GM21423 (cell line): ENCODE measurements at regions not wholly inside any gene's neighbourhood (a gene's known extent, or its start where the extent isn't known, plus 50 kb on each side); places are given as distances from the start of the nearest gene placed in this dataset.
"Not testable (repeated sequence)": the region's sequence is repeated elsewhere in the genome, so short reads cannot be mapped to it uniquely, and the experiment has no call there.

ENCODE experiments used
- ATAC-seq: cut with Tn5 transposase; IDR thresholded peaks from one replicate; pipeline ENCODE4 v1.9.1; 2021; ENCODE audit warnings: mild to moderate bottlenecking, moderate library complexity; ENCODE audit not compliant: unreplicated experiment

DNA sequence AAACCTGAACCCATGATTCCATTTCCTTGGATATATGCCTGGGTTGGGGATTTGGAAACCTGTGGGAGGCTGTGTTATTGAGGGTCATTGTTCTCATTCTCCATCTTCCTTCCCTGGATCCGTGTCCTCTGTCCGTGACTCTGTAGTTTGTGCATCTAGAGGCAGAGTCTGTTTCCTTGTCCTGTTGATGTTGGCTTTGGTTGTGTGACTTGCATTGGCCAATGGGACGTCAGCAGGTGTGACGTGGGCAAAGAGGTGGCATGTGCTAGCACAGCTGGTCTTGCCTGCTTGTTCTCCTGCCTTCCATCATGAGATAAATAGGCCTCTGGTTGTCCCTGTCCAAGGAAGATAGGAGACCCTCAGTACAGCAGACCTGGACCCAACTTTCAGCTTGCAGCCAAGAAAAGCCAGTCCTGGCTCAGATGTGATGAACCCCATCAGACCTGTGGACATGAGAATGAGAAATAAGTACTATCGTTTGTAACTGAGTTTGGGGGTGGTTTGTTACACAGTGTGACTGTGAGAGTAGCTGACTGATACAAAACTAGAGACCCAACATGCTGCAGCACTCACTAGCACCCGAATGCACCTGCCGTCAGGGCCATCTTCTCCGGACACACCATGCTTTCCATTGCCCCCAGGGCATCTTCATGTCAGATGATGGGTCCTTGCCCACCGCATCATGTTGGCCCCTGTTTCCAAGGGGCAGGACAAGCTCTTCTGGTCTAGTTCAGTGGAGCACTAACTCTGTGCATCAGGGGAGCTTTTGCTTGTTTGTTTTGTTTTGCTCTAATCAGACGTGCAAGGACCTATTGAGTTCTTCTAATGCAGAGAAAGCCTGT lies 195.3 kb upstream of the SULF2 start:
- no peak for ATAC-seq

- ATAC-seq, result not testable (repeated sequence)
Observed at GRCh38 chr20:47979361-47980095, 194.2 kb upstream of the SULF2 start.

- not testable (repeated sequence) for ATAC-seq
Observed at GRCh38 chr20:47978428-47979120, 193.3 kb upstream of the SULF2 start.

DNA sequence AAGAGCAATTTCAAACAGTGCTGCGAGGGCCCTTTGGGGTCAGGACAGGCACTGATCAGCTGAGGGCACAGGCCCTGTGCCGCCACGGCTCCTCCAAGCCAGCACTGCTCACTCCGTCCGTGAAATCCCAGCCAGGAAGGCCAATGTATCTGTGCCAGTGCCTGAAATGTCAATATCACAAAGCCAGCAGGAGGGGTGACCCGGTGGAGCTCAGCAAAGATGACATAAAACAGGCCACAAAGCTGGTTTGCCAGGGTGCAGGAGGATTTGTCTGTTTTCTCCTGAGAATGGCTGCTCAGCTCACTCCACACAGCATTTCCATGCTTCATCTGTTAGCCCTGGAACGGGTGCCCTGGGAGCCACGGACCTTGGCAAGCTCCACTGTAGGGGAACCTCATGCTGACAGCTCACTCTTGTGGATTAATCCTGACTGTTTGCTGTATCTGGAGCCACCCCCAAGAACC lies 192.5 kb upstream of the SULF2 start:
- ATAC-seq, result not testable (repeated sequence)

DNA sequence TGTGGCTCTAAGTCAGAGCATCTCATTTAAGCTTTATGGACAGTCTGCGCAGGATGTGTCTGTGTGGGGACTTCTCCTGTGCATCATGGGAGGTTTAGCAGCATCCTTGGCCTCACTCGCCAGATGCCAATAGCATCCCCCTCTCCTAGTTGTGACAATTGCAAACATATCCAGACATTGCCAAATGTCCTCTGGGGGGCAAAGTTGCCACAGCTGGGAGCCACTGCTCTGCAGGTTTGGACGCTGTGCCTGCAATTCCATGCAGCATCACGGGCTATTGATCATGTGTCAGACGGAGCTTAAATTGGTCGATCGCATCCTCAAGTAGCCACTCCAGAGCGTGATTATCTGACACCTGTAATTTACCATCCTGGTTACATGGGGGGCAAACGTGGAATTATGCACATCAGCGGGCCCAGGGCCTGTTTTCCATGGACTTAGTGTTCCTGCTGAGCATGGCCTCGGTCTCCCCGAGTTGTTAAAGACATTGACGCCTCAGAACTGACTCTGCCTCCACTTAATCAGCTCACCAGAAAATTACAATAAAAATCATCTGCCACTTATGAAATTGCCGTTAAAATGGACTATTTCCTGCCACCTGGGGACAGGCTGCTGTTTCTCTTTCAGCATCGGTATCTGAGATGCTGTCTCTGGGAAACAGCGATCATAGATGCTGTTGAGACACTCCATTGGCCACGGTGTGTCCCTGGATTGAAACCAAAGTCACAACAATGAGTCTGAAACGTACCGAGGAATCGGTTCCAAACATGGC lies 191.9 kb upstream of the SULF2 start:
- ATAC-seq, result not testable (repeated sequence)

GRCh38 chr20:47974234-47974878 lies 189.1 kb upstream of the SULF2 start:
- no peak for ATAC-seq

DNA sequence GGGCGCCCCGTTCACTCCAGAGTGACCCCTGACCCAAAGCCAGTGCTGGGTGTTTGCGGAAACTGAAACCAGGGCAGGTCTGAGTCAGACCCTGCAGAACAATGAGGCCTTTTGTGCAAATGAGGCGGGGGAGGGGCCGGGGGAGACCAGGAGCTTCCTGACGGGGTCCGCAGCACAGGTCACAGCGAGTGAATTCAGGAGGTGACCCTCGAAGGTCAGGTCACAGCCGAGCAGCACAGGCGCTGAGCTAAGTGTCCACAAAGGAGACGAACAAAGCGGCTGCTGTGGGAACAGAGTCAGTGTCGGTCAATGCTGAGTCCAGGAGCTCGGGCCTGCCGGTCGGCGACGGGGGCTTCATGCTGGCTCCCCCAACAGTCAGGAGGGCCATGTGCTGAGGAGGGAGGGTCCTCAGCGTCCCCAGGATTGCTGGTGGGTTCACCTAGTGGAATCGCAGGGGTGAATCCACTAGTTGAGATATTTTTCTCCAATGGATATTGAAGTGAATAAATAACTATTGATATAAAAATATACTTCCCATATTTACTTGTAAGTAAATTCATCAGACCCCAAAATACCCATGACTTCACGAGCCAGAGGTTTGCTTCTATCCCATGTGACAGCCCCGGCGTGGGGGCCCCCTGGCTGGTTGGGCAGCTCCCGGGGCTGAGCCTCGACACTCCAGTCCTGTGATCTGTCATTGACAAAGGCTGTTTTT lies 188.4 kb upstream of the SULF2 start:
- ATAC-seq, result no peak

- no peak for ATAC-seq
Observed at GRCh38 chr20:47972916-47973309, 187.6 kb upstream of the SULF2 start.

DNA sequence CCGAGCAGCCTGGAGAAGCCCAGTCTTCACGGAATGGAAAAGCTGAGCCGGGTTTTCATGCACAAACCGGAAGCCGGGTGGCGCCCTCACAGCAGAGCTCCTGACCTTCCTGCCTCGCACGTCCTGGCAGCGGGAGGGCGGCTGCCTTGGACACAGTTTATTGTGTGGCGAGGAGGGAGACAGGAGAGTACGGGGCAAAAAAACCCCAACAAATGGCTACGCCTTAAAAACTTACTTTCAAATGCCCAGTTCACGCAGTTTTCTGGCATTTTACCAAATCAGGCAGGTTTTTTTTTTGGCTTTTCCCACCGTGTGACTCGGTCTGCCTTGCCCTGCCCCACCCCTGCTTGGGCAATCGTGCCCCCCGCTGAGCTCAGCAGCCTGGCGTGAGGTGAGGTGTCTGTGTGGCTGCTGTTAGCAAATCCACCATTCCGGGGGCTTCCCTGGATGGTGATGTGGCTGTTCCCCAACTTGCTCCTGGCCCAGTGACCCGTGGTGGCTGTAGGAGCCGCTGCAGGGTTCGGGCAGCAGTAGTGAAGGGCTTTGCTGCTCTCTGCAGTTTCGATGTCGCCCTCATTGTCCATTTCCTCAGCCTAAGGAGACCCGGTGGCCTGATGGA lies 187.1 kb upstream of the SULF2 start:
- ATAC-seq, result not testable (repeated sequence)

DNA sequence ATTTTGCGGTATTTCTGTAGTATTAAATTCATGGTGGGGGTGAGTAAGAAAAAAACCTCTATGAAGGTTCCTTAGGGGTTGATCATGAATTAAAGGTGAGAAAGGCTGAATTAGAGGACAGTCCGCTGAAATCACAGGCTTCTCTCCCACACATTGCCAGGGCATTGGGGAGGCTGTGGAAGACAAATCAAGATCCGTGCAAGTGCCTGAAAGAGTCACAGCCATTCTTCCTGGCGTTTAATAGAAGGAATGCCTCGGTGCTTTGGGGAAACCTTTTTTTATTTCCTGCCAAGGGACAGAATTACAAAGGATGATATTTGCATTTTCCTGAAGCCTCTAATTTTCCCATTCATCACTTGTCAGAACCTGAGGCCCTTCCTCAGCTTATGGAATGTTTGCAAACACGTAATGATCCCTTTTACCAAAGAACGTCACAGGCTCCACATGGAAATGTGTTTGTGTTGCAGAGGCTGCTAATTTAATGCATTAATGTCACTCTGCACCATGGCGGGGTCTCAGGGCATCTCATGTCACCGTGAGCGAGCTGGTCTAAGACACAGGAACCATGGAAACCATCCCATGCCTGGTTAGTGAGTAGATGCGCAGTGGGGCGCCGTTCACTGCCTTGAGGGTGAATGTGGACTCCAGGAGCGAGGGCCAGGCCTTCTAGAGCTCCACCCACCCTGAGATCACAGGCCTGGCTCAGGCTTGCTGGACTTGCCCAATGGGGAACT lies 185.9 kb upstream of the SULF2 start:
- ATAC-seq, result no peak

- no peak for ATAC-seq
Observed at GRCh38 chr20:47970282-47970903, 185.1 kb upstream of the SULF2 start.

- ATAC-seq, result no peak
Observed at GRCh38 chr20:47969426-47969825, 184.1 kb upstream of the SULF2 start.

GRCh38 chr20:47968541-47969310 lies 183.4 kb upstream of the SULF2 start:
- ATAC-seq, result no peak

- ATAC-seq, result no peak
Observed at GRCh38 chr20:47964149-47964548, 178.9 kb upstream of the SULF2 start.

DNA sequence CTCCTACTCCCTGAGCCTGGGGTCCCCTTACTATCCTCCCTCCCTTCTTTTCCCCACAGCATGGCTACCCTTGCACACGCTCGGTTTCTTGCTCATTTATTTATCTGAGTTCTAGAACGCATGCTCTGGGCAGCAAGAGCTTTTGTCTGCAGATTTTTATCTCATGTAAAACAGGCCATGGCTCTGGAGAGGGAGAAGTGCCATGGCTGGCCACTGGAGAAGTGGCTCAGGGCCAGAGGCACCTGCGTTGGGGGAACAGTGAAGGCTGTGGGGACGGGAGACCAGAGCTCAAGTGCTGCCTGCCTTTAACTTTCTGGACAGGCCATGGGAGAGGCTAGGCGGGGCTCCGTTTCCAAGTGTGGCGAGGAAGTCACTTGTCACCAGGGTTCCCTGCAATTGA lies 177.7 kb upstream of the SULF2 start:
- no peak for ATAC-seq

GRCh38 chr20:47962286-47962963 lies 177.1 kb upstream of the SULF2 start:
- no peak for ATAC-seq
